ENCODE measurements at regions not wholly inside any gene's neighbourhood (a gene's known extent, or its start where the extent isn't known, plus 50 kb on each side); places are given as distances from the start of the nearest gene placed in this dataset.

DNA sequence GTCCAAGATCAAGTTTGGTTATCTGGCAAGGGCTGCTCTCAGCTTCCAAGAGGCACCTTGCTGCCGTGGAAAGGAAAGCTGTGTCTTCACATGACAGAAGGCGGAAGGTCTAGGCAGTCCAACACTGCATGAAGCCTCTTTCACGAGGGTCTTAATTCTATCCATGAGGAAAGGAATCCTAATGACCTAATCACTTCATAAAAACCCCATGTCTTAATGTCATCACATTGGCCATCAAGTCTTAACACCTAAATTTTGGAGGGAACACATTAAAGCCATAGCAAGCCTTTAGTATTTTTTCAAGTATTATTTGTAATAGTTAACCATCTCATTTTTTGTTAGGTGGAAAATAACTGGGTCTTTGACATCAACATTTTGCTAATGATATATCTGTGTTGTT, 858.3 kb downstream of the FLRT2 start:
- no peak overlapping the region for H3K4me3 Mint-ChIP-seq
- no peaks in the 10 kb centered on the region for H3K4me1 Mint-ChIP-seq
- DNase-seq = no peak
- H3K36me3 Mint-ChIP-seq (ENCODE audit: low read depth) = no peaks in the 10 kb centered on the region
- TF ChIP-seq, protein P1, sequence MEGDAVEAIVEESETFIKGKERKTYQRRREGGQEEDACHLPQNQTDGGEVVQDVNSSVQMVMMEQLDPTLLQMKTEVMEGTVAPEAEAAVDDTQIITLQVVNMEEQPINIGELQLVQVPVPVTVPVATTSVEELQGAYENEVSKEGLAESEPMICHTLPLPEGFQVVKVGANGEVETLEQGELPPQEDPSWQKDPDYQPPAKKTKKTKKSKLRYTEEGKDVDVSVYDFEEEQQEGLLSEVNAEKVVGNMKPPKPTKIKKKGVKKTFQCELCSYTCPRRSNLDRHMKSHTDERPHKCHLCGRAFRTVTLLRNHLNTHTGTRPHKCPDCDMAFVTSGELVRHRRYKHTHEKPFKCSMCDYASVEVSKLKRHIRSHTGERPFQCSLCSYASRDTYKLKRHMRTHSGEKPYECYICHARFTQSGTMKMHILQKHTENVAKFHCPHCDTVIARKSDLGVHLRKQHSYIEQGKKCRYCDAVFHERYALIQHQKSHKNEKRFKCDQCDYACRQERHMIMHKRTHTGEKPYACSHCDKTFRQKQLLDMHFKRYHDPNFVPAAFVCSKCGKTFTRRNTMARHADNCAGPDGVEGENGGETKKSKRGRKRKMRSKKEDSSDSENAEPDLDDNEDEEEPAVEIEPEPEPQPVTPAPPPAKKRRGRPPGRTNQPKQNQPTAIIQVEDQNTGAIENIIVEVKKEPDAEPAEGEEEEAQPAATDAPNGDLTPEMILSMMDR (IDR thresholded peaks at IDR 0.05) = no peak
- H3K27me3 Mint-ChIP-seq (ENCODE audit: low read depth, poor library complexity) = peaks cover 3% of the 10 kb centered on the region
- H3K27ac Mint-ChIP-seq = no peak overlapping the region
- H3K9me3 Mint-ChIP-seq = peaks cover 7% of the 10 kb centered on the region

DNA sequence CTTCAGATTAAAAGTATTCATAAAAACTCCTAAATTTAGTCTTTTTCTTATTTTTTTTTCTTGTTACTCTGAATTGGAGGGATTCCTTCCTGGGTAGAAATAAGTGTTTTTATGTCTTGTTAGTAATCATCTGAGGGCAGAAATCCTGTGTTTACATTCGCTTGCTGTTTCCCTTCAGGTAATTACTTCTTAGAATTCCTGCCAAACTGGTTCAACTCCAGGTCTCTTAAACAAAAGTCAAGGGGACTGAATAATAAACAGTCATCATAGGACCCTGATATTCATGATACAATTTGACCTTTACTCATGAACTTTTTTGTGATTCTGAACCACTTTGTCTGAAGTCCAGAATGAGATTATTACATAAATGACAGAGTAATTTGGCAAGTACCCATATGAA, 843.9 kb downstream of the FLRT2 start:
- Mint-ChIP-seq H3K27ac (no peak overlapping the region), H3K36me3 (ENCODE audit: low read depth) (no peaks in the 10 kb centered on the region), H3K4me3 (no peak overlapping the region), H3K27me3 (ENCODE audit: low read depth, poor library complexity) (no peaks in the 10 kb centered on the region), H3K4me1 (no peaks in the 10 kb centered on the region), H3K9me3 (peaks cover 23% of the 10 kb centered on the region)
- TF ChIP-seq, protein P1 (IDR thresholded peaks at IDR 0.05) = no peak
- no peak for DNase-seq

DNA sequence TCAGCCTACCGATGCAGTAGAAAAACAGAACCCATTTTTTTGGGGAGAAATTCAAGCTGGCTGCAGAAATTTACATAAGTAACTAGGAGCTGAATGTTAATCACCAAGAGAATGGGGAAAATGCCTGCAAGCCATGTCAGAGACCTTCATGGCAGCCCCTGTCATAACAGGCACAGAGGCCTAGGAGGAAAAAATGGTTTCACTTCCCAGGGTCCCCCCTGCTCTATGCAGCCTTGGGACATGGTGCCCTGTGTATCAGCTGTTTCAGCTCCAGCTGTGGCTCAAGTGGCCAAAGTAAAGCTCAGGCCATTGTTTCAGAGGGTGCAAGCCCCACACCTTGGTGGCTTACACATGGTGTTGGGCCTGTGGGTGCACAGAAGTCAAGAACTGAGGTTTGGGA, 842.5 kb downstream of the FLRT2 start:
- Mint-ChIP-seq H3K4me1 (no peaks in the 10 kb centered on the region), H3K9me3 (peaks cover 23% of the 10 kb centered on the region), H3K36me3 (ENCODE audit: low read depth) (no peaks in the 10 kb centered on the region), H3K4me3 (no peak overlapping the region), H3K27me3 (ENCODE audit: low read depth, poor library complexity) (no peaks in the 10 kb centered on the region), H3K27ac (no peak overlapping the region)
- DNase-seq = no peak
- TF ChIP-seq, protein P1 (IDR thresholded peaks at IDR 0.05) = no peak

DNA sequence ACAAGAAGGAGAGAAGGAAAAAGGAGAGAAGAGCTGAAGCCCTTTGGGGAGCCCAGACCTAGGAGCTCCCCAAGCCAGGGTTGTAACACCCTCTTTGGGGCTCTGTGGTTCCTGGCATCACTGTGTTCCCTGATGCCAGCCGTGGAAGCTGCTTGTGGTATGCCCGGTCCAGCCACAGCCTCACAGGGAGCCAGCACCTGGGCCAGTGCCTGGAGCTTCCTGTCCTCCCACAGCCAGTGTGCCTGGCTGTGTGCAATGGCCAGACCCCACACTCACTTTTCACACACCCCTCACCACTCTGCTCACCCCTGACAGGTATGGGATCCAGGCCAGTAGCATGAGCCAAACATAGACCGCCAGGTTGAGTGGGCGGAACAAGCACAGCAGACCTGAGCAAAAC, 834.7 kb downstream of the FLRT2 start:
- Mint-ChIP-seq H3K27ac (no peak overlapping the region), H3K36me3 (ENCODE audit: low read depth) (no peaks in the 10 kb centered on the region), H3K9me3 (no peaks in the 10 kb centered on the region), H3K4me3 (no peak overlapping the region), H3K27me3 (ENCODE audit: low read depth, poor library complexity) (no peaks in the 10 kb centered on the region), H3K4me1 (no peaks in the 10 kb centered on the region)
- TF ChIP-seq, protein P1 (IDR thresholded peaks at IDR 0.05) = no peak
- no peak for DNase-seq

GRCh38 chr14:86363576-86363975, 833.6 kb downstream of the FLRT2 start:
- Mint-ChIP-seq H3K4me1 (no peaks in the 10 kb centered on the region), H3K27me3 (ENCODE audit: low read depth, poor library complexity) (no peaks in the 10 kb centered on the region), H3K27ac (no peak overlapping the region), H3K4me3 (no peak overlapping the region), H3K9me3 (no peaks in the 10 kb centered on the region), H3K36me3 (ENCODE audit: low read depth) (no peaks in the 10 kb centered on the region)
- TF ChIP-seq, protein P1 (IDR thresholded peaks at IDR 0.05) = no peak
- no peak for DNase-seq

DNA sequence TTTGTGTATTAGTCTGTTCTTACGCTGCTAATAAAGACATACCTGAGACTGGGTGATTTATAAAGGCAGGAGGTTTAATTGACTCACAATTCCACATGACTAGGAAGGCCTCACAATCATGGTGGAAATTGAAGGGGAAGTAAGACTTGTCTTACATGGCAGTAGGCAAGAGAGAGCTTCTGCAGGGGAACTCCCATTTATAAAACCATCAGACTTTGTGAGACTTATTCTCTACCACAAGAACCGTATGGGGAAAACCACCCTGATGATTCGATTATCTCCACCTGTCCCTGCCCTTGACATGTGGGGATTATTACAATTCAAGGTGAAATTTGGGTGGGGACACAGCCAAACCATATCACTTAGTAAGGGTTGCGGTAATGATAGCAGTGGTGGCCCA, 833.1 kb downstream of the FLRT2 start:
- Mint-ChIP-seq H3K27me3 (ENCODE audit: low read depth, poor library complexity) (no peaks in the 10 kb centered on the region), H3K36me3 (ENCODE audit: low read depth) (no peaks in the 10 kb centered on the region), H3K9me3 (no peaks in the 10 kb centered on the region), H3K4me1 (no peaks in the 10 kb centered on the region), H3K27ac (no peak overlapping the region), H3K4me3 (no peak overlapping the region)
- TF ChIP-seq, protein P1 (IDR thresholded peaks at IDR 0.05) = no peak
- DNase-seq = no peak

All from nephron progenitor cell (in vitro differentiated cells).